ENCODE measurements at regions not wholly inside any gene's neighbourhood (a gene's known extent, or its start where the extent isn't known, plus 50 kb on each side); places are given as distances from the start of the nearest gene placed in this dataset.

DNA sequence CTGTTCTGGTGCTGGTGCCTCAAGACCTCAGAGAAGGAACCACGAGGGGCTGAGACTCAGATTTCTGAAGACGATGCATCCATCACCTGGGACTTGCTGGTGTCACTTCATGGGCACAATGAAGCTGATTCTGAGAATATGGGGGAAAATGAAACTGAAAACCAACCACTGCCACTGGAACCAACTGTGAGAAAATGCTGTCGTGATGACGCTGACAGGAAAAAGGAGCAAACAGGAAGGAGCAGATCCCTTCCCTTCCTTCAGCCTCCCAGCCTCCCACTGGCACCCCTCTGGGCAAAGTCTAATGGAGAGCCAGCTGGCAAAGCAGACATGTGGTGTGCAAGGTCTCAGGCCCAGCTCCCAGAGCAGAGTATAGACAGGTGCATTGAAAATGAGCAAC, 109.7 kb downstream of the FOXI3 start:
- no peak overlapping the region for H3K27ac Mint-ChIP-seq
- H3K27me3 Mint-ChIP-seq (ENCODE audit: low read depth in 3 of 3): peaks cover 1 to 5% (median 4%) of the 10 kb centered on the region in 3 donors
- H3K9me3 Mint-ChIP-seq: peaks cover 0 to 7% (median 2%) of the 10 kb centered on the region in 7 donors
- Histone ChIP-seq H3K4me2 (replicated peaks; ENCODE audit: extremely low read depth, low read length, poor library complexity, severe bottlenecking) (no peak overlapping the region), H3K4me1 (ENCODE audit: control insufficient read depth in 1 of 2, insufficient read depth in 2 of 2, low read length in 2 of 2) (no peaks in the 10 kb centered on the region), H4K20me1 (ENCODE audit: insufficient read depth, low read length) (no peaks in the 10 kb centered on the region), H3K79me2 (ENCODE audit: insufficient read depth, low read length) (no peaks in the 10 kb centered on the region), H2AFZ (ENCODE audit: insufficient read depth, low read depth, low read length, poor library complexity, severe bottlenecking) (no peak overlapping the region), H3K9ac (ENCODE audit: insufficient read depth, low read length, poor library complexity, severe bottlenecking) (no peak overlapping the region), H3K27me3 (ENCODE audit: control insufficient read depth in 2 of 2, insufficient read depth in 2 of 2, low read length in 2 of 2) (no peaks in the 10 kb centered on the region), H3K36me3 (replicated peaks in 1 of 2; ENCODE audit: control insufficient read depth in 1 of 2, insufficient read depth in 2 of 2, low read length in 2 of 2) (no peaks in the 10 kb centered on the region), H3K4me3 (replicated peaks in 1 of 3; ENCODE audit: low read depth in 2 of 3, low read length in 3 of 3) (no peak overlapping the region), H3K27ac (ENCODE audit: low read depth in 1 of 2, low read length in 2 of 2) (no peak overlapping the region), H3K9me3 (replicated peaks in 1 of 2; ENCODE audit: control insufficient read depth in 1 of 2, insufficient read depth in 1 of 2, low read length in 2 of 2) (no peaks in the 10 kb centered on the region)
- H3K36me3 Mint-ChIP-seq: no peaks in the 10 kb centered on the region
- TF ChIP-seq, protein P1, sequence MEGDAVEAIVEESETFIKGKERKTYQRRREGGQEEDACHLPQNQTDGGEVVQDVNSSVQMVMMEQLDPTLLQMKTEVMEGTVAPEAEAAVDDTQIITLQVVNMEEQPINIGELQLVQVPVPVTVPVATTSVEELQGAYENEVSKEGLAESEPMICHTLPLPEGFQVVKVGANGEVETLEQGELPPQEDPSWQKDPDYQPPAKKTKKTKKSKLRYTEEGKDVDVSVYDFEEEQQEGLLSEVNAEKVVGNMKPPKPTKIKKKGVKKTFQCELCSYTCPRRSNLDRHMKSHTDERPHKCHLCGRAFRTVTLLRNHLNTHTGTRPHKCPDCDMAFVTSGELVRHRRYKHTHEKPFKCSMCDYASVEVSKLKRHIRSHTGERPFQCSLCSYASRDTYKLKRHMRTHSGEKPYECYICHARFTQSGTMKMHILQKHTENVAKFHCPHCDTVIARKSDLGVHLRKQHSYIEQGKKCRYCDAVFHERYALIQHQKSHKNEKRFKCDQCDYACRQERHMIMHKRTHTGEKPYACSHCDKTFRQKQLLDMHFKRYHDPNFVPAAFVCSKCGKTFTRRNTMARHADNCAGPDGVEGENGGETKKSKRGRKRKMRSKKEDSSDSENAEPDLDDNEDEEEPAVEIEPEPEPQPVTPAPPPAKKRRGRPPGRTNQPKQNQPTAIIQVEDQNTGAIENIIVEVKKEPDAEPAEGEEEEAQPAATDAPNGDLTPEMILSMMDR (IDR thresholded peaks at IDR 0.05): no peak
- no peak for DNase-seq
- peaks cover 3% of the 10 kb centered on the region for H3K4me1 Mint-ChIP-seq
- intact Hi-C loops (cut with micrococcal nuclease): no loop called here
- 67% methylated on average over 1 of the region's 4 CpGs for WGBS (ENCODE audit: insufficient coverage)
- no peak overlapping the region for H3K4me3 Mint-ChIP-seq

DNA sequence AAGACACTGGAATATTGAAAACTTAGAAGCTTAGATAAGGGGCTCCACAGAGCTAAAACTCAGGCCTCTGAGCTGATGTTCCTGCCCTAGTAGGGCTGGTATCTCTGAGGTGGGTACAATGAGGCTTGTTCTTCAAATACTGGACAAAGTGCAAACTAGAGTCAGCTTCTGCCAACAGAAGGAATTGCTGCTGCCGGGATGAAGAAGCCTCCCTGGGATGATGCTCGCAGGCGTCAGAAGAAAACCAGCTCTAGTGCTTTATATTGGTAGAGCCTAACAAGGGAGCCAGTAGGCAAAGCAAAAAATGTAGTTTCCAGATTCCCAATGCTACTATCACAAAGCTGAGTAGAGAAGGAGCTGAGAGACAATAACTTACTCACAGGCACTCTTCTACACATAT, 118.1 kb downstream of the FOXI3 start:
- DNase-seq: no peak
- Histone ChIP-seq H3K4me1 (ENCODE audit: control insufficient read depth in 1 of 2, insufficient read depth in 2 of 2, low read length in 2 of 2) (no peaks in the 10 kb centered on the region), H3K4me2 (replicated peaks; ENCODE audit: extremely low read depth, low read length, poor library complexity, severe bottlenecking) (no peak overlapping the region), H3K4me3 (replicated peaks in 1 of 3; ENCODE audit: low read depth in 2 of 3, low read length in 3 of 3) (no peak overlapping the region), H3K79me2 (ENCODE audit: insufficient read depth, low read length) (no peaks in the 10 kb centered on the region), H2AFZ (ENCODE audit: insufficient read depth, low read depth, low read length, poor library complexity, severe bottlenecking) (no peak overlapping the region), H3K36me3 (replicated peaks in 1 of 2; ENCODE audit: control insufficient read depth in 1 of 2, insufficient read depth in 2 of 2, low read length in 2 of 2) (no peaks in the 10 kb centered on the region), H3K27ac (ENCODE audit: low read depth in 1 of 2, low read length in 2 of 2) (no peak overlapping the region), H3K9me3 (replicated peaks in 1 of 2; ENCODE audit: control insufficient read depth in 1 of 2, insufficient read depth in 1 of 2, low read length in 2 of 2) (no peaks in the 10 kb centered on the region), H3K27me3 (ENCODE audit: control insufficient read depth in 2 of 2, insufficient read depth in 2 of 2, low read length in 2 of 2) (peaks cover 0 to 2% of the 10 kb centered on the region in 2 donors), H3K9ac (ENCODE audit: insufficient read depth, low read length, poor library complexity, severe bottlenecking) (no peak overlapping the region), H4K20me1 (ENCODE audit: insufficient read depth, low read length) (no peaks in the 10 kb centered on the region)
- Mint-ChIP-seq H3K27me3 (ENCODE audit: low read depth in 3 of 3) (peaks cover 6 to 12% (median 7%) of the 10 kb centered on the region in 3 donors), H3K4me1 (no peaks in the 10 kb centered on the region), H3K9me3 (peaks cover 0 to 3% (median 0%) of the 10 kb centered on the region in 7 donors), H3K4me3 (no peak overlapping the region), H3K36me3 (no peaks in the 10 kb centered on the region), H3K27ac (no peak overlapping the region)
- WGBS (ENCODE audit: insufficient coverage): 100% methylated on average over 3 of the region's 3 CpGs
- intact Hi-C loops (cut with micrococcal nuclease): no loop called here
- TF ChIP-seq, protein P1 (IDR thresholded peaks at IDR 0.05): no peak

All from CD14-positive monocyte (primary cell).